ENCODE measurements at regions not wholly inside any gene's neighbourhood (a gene's known extent, or its start where the extent isn't known, plus 50 kb on each side); places are given as distances from the start of the nearest gene placed in this dataset.
A peak's percentile ranks its signal among the peaks of the same experiment; 100 is the strongest.
"Not testable (repeated sequence)": the region's sequence is repeated elsewhere in the genome, so short reads cannot be mapped to it uniquely, and the experiment has no call there.

- no peak for DNase-seq
- intact Hi-C loops (cut with DNase I), result no loop called here
Measured at GRCh38 chr2:228798458-228799207, 472.5 kb downstream of the PID1 start.

- intact Hi-C loops (cut with DNase I), result no loop called here
- DNase-seq, result no peak
Measured at GRCh38 chr2:228796386-228796785, 474.7 kb downstream of the PID1 start.

- DNase-seq, result no peak
- intact Hi-C loops (cut with DNase I), result no loop called here
Measured at GRCh38 chr2:228793116-228793515, 478.0 kb downstream of the PID1 start.

GRCh38 chr2:228786901-228787300, 484.2 kb downstream of the PID1 start:
- intact Hi-C loops (cut with DNase I), result no loop called here
- DNase-seq, result no peak

- DNase-seq, result no peak
- intact Hi-C loops (cut with DNase I), result no loop called here
Measured at GRCh38 chr2:228782281-228782680, 488.8 kb downstream of the PID1 start.

GRCh38 chr2:228777855-228778355, 493.2 kb downstream of the PID1 start:
- intact Hi-C loops (cut with DNase I), result no loop called here
- DNase-seq, result no peak

GRCh38 chr2:228774548-228774947, 496.5 kb downstream of the PID1 start:
- DNase-seq, result no peak
- intact Hi-C loops (cut with DNase I), result no loop called here

GRCh38 chr2:228771774-228772173, 499.3 kb downstream of the PID1 start:
- intact Hi-C loops (cut with DNase I), result no loop called here
- DNase-seq, result no peak

- no peak for DNase-seq
- intact Hi-C loops (cut with DNase I), result no loop called here
Measured at GRCh38 chr2:228771315-228771714, 499.8 kb downstream of the PID1 start.

GRCh38 chr2:228768818-228769217, 502.3 kb downstream of the PID1 start:
- no peak for DNase-seq
- intact Hi-C loops (cut with DNase I), result no loop called here

- intact Hi-C loops (cut with DNase I); DNase-seq: not testable (repeated sequence)
Measured at GRCh38 chr2:228768141-228768540, 502.9 kb downstream of the PID1 start.

- intact Hi-C loops (cut with DNase I), result no loop called here
- DNase-seq, result no peak
Measured at GRCh38 chr2:228767196-228767595, 503.9 kb downstream of the PID1 start.

GRCh38 chr2:228763379-228763981, 507.6 kb downstream of the PID1 start:
- no peak for DNase-seq
- intact Hi-C loops (cut with DNase I), result no loop called here

- intact Hi-C loops (cut with DNase I), result no loop called here
- DNase-seq, result no peak
Measured at GRCh38 chr2:228762565-228762964, 508.5 kb downstream of the PID1 start.

- intact Hi-C loops (cut with DNase I), result not testable (repeated sequence)
Measured at GRCh38 chr2:228755661-228756060, 515.4 kb downstream of the PID1 start.

GRCh38 chr2:228747483-228747882, 523.6 kb downstream of the PID1 start:
- DNase-seq, result no peak
- intact Hi-C loops (cut with DNase I), result no loop called here

More at GRCh38 chr2:228755661-228756060, 515.4 kb downstream of the PID1 start:
- DNase-seq, result peak in 1 of 10 donors; percentile 40

- DNase-seq, result no peak
- intact Hi-C loops (cut with DNase I), result no loop called here
Measured at GRCh38 chr2:228738671-228739380, 532.3 kb downstream of the PID1 start.

- intact Hi-C loops (cut with DNase I), result no loop called here
- DNase-seq, result no peak
Measured at GRCh38 chr2:228735697-228736096, 535.4 kb downstream of the PID1 start.

GRCh38 chr2:228731517-228731916, 539.6 kb downstream of the PID1 start:
- DNase-seq, result no peak
- intact Hi-C loops (cut with DNase I), result no loop called here

- no peak for DNase-seq
- intact Hi-C loops (cut with DNase I), result no loop called here
Measured at GRCh38 chr2:228728961-228729360, 542.1 kb downstream of the PID1 start.

GRCh38 chr2:228725031-228725430, 543.5 kb upstream of the SPHKAP start:
- DNase-seq, result no peak
- intact Hi-C loops (cut with DNase I), result no loop called here

Measured in posterior cingulate gyrus (tissue), 11 donors.